PC-9 (cell line): ENCODE measurements at regions not wholly inside any gene's neighbourhood (a gene's known extent, or its start where the extent isn't known, plus 50 kb on each side); places are given as distances from the start of the nearest gene placed in this dataset.

Experiments
- BruUV-seq: library from RNA; stranded (reverse); fragments of 400-500 nt; replicated peaks from 2 replicates; lab custom pipeline; 2021; lab: Mats Ljungman, UMichigan
- CTCF ChIA-PET: fragments of 300-600 bp; sonication (Branson Sonifier 250); formaldehyde crosslinking; loops from one replicate; lab custom pipeline; 2022; ENCODE audit warnings: antibody characterized with exemption; lab: Charles Lee
- POLR2A ChIA-PET: fragments of 300-600 bp; sonication (Branson Sonifier 250); formaldehyde crosslinking; loops from one replicate; lab custom pipeline; 2022; ENCODE audit warnings: antibody characterized with exemption; ENCODE audit not compliant: unreplicated experiment; lab: Charles Lee
- DNase-seq, 2 experiments: peaks; one replicate each; pipeline versions ENCODE4 v3.0.0 to v3.0.0-alpha.2; 2015 to 2022; ENCODE audit warnings: mixed read lengths in 1 of 2
- H2AFZ ChIP-seq: fragments of 200-600 bp; sonication (generic); 2 replicates; pipeline ENCODE4 v1.8.1; 2017; ENCODE audit warnings: antibody characterized with exemption
- H3F3A ChIP-seq: fragments of 200-600 bp; sonication (generic); 2 replicates; pipeline ENCODE4 v1.8.1; 2017; ENCODE audit warnings: antibody characterized with exemption, mild to moderate bottlenecking, low read depth; ENCODE audit not compliant: insufficient read depth
- H3K27ac ChIP-seq: fragments of 200-600 bp; sonication (generic); 2 replicates; pipeline ENCODE4 v1.6.1; 2016; ENCODE audit warnings: mixed run types
- H3K27me3 ChIP-seq: fragments of 200-600 bp; sonication (generic); 2 replicates; pipeline ENCODE4 v1.6.1; 2016; ENCODE audit warnings: low read depth, mixed run types; ENCODE audit not compliant: insufficient read depth
- H3K36me3 ChIP-seq: fragments of 200-600 bp; sonication (generic); 2 replicates; pipeline ENCODE4 v1.6.1; 2016; ENCODE audit warnings: low read depth, mixed run types
- H3K4me1 ChIP-seq: fragments of 200-600 bp; sonication (generic); replicated peaks from 2 replicates; pipeline ENCODE4 v1.6.1; 2016; ENCODE audit warnings: mixed run types; ENCODE audit not compliant: insufficient read depth
- H3K4me2 ChIP-seq: fragments of 200-600 bp; sonication (generic); 2 replicates; pipeline ENCODE4 v1.6.1; 2017; ENCODE audit warnings: mixed run types
- H3K4me3 ChIP-seq: fragments of 200-600 bp; sonication (generic); 2 replicates; pipeline ENCODE4 v1.6.1; 2016; ENCODE audit warnings: mixed run types
- H3K79me2 ChIP-seq: fragments of 200-600 bp; sonication (generic); 2 replicates; pipeline ENCODE4 v1.6.1; 2017; ENCODE audit warnings: low read depth, mixed run types
- H3K9me2 ChIP-seq: fragments of 200-600 bp; sonication (generic); 2 replicates; pipeline ENCODE4 v1.8.1; 2017; ENCODE audit warnings: mild to moderate bottlenecking; ENCODE audit not compliant: insufficient read depth
- H3K9me3 ChIP-seq: fragments of 200-600 bp; sonication (generic); 2 replicates; pipeline ENCODE4 v1.8.1; 2016; ENCODE audit warnings: low read depth; ENCODE audit not compliant: insufficient read depth
- H4K20me1 ChIP-seq: fragments of 200-600 bp; sonication (generic); 2 replicates; pipeline ENCODE4 v1.8.1; 2017; ENCODE audit not compliant: insufficient read depth
- CTCF ChIP-seq: fragments of 200-600 bp; sonication (generic); conservative IDR thresholded peaks from 2 replicates; pipeline ENCODE4 v1.6.1; 2017; ENCODE audit warnings: mixed run types, antibody characterized with exemption, mild to moderate bottlenecking, moderate library complexity
- EZH2 ChIP-seq: fragments of 200-600 bp; sonication (generic); IDR thresholded peaks from 2 replicates; pipeline ENCODE4 v1.8.0; 2017; ENCODE audit warnings: antibody characterized with exemption, low read depth
- intact Hi-C: fragments of 100-400 bp; cut with micrococcal nuclease; formaldehyde crosslinking; loops from one replicate; pipeline ENCODE4 v1.10.0; 2022; ENCODE audit not compliant: unreplicated experiment

DNA sequence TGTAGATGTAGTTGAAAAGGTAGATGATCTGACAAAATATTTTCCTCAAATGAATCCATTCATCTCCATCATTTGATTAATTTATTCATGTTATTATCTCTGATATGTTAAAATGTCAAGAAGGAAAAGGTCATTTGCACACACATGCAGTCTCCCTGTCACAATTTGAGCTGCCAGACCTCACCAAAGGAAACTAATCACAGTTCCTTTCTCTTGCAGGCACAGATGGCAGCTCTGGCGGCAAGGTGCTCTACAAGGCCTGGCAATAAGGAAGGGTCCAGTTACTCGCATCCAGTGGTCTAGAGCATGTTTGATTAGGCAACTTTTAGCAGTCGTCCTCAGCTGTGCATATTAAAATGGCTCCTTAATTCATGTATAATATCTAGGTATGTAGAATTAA lies 120.1 kb downstream of the FEM1C start:
- no TSS peak for BruUV-seq

GRCh38 chr5:115424030-115424429 lies 120.5 kb downstream of the FEM1C start:
- TF ChIP-seq CTCF (no peak), EZH2 (no peak)
- Histone ChIP-seq H3K27ac (no peak overlapping the region), H3K9me2 (no peaks in the 10 kb centered on the region), H3K9me3 (peaks cover 4% of the 10 kb centered on the region; the same call in 1 of the 2 replicates), H3K27me3 (no peaks in the 10 kb centered on the region), H3K4me3 (no peak overlapping the region), H3K36me3 (no peaks in the 10 kb centered on the region), H3K4me2 (no peak overlapping the region), H3K79me2 (no peaks in the 10 kb centered on the region), H3F3A (peaks cover 19% of the 10 kb centered on the region; the same call in 1 of the 2 replicates), H3K4me1 (peaks cover 45% of the 10 kb centered on the region), H2AFZ (no peak overlapping the region), H4K20me1 (no peaks in the 10 kb centered on the region)
- ChIA-PET CTCF (no interaction called here), POLR2A (interaction anchor here (0.6 to 0.7 kb wide), 2 partner anchors 107 kb away, joined by 6 to 11 read pairs; no protein-coding TSS in a partner anchor)
- intact Hi-C loops = loop anchor here (5.0 kb wide), 2 partner anchors 38 to 57 kb away; no protein-coding TSS in a partner anchor
- BruUV-seq = no TSS peak
- no peak for DNase-seq

More for the DNA sequence above, 120.1 kb downstream of the FEM1C start:
- no peak overlapping the region for H3K4me3 ChIP-seq
- H3K79me2 ChIP-seq = no peaks in the 10 kb centered on the region
- H2AFZ ChIP-seq = no peak overlapping the region
- peaks cover 22% of the 10 kb centered on the region for H3F3A ChIP-seq
- intact Hi-C loops = loop anchor here (5.0 kb wide), 2 partner anchors 38 to 57 kb away; no protein-coding TSS in a partner anchor
- peaks cover 45% of the 10 kb centered on the region for H3K4me1 ChIP-seq
- ChIA-PET POLR2A (no interaction called here), CTCF (no interaction called here)
- no peak overlapping the region for H3K27ac ChIP-seq
- H3K4me2 ChIP-seq = no peak overlapping the region
- no peaks in the 10 kb centered on the region for H3K36me3 ChIP-seq
- no peaks in the 10 kb centered on the region for H4K20me1 ChIP-seq
- DNase-seq = no peak
- H3K9me2 ChIP-seq = no peaks in the 10 kb centered on the region
- TF ChIP-seq CTCF (no peak), EZH2 (no peak)
- H3K9me3 ChIP-seq = peaks cover 4% of the 10 kb centered on the region; the same call in 1 of the 2 replicates
- no peaks in the 10 kb centered on the region for H3K27me3 ChIP-seq

DNA sequence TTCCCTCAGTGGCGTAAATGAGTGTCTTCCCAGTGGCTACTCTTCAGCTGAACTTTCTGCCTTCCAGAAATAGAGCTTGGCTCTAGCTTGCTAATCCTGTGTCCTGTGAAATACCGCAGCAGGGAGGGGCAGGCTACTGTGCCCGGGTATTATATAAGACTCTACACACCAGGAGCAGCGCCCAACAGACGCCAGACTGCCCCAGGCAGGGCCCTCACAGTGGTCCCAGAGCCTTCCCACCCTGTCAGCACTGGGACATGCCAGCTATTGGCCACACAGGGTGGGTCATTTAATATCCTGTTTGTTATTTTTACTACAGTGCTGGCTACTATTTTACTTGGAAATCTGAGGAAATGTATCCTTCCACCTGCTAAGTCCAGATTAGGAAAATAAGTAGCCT lies 121.0 kb downstream of the FEM1C start:
- POLR2A ChIA-PET = interaction anchor here (0.6 to 0.7 kb wide), 3 partner anchors 44 to 108 kb away, joined by 3 to 11 read pairs (median 6); no protein-coding TSS in a partner anchor
- Histone ChIP-seq H3K9me2 (no peaks in the 10 kb centered on the region), H3K4me1 (peaks cover 40% of the 10 kb centered on the region), H3K4me3 (no peak overlapping the region), H4K20me1 (no peaks in the 10 kb centered on the region), H3K27ac (peak overlapping the region; percentile 35; the same call in 1 of the 2 replicates), H3K36me3 (no peaks in the 10 kb centered on the region), H3F3A (peaks cover 14% of the 10 kb centered on the region; the same call in 1 of the 2 replicates), H2AFZ (no peak overlapping the region), H3K79me2 (no peaks in the 10 kb centered on the region), H3K9me3 (peaks cover 4% of the 10 kb centered on the region; the same call in 1 of the 2 replicates), H3K4me2 (peak overlapping the region; percentile 24; the same call in 1 of the 2 replicates), H3K27me3 (no peaks in the 10 kb centered on the region)
- BruUV-seq = no TSS peak
- TF ChIP-seq CTCF (no peak), EZH2 (no peak)
- CTCF ChIA-PET = no interaction called here
- intact Hi-C loops = loop anchor here (5.0 kb wide), 2 partner anchors 39 to 56 kb away; no protein-coding TSS in a partner anchor
- DNase-seq = peak in 1 of 2 experiments; percentile 60
